ENCODE measurements at regions not wholly inside any gene's neighbourhood (a gene's known extent, or its start where the extent isn't known, plus 50 kb on each side); places are given as distances from the start of the nearest gene placed in this dataset.

DNA sequence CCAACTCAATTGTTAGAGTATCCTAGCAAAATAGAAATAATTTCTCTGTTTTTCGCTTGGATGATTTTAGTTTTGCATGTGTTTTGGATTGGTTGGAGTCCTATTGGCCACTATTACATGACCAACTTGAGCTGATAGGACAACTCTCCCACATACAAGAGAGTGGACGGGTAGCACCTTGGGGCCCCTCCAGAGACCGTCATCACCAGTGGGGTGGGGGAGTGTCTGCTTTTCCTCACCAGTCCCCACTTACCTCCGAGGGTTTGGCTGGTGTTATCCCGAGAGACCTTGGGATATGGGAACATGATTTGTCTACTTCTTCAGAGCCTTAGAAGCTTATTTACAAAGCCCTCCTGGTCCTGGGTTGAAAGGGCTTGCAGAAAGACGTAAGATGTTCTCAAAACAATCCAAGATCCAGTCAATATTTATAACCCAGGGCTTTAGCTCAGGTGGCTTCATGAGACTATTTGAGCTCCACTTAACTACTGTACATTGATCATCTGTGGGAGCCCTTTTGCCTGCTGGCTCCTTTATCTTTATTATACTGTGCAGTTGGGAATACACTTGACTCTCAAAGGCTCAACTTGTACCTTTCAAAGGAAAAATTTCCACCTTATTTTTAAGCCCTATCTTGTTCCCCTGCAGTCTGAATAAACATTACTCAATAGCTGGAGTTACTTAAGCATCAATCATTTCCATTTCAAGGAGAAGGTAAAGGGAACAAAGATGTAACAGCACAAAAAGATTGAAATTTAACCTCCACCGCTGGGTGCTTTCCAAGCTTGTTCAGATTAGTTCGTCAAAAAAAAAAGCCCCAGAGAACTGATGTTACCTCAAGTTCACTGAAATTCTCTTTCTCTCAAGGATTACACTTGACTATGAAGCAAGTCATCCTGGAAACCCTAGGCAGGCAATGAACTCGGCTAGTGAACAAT lies 119.7 kb downstream of the WDR11 start:
- Histone ChIP-seq H3K27me3 (ENCODE audit: insufficient read depth, insufficient read length) (peaks cover 3% of the 10 kb centered on the region), H3K4me3 (ENCODE audit: insufficient read length, low read depth) (no peak overlapping the region), H3K36me3 (ENCODE audit: insufficient read depth, insufficient read length, low read length) (no peaks in the 10 kb centered on the region), H3K4me1 (ENCODE audit: insufficient read depth, insufficient read length) (no peaks in the 10 kb centered on the region), H3K9me3 (ENCODE audit: insufficient read depth, low read length) (peaks cover 13% of the 10 kb centered on the region), H3K9ac (ENCODE audit: insufficient read length, low read depth) (no peak overlapping the region)
- no peak for TF ChIP-seq YY1 (IDR thresholded peaks at IDR 0.05; ENCODE audit: insufficient read depth, insufficient read length)
- TF ChIP-seq SUZ12 (IDR thresholded peaks at IDR 0.05; ENCODE audit: extremely low read depth, insufficient read depth, insufficient read length), result no peak
- TF ChIP-seq ZNF274 (IDR thresholded peaks at IDR 0.05; ENCODE audit: low read depth, low read length), result no peak
- no peak for DNase-seq (ENCODE audit: low read depth, low spot score)

DNA sequence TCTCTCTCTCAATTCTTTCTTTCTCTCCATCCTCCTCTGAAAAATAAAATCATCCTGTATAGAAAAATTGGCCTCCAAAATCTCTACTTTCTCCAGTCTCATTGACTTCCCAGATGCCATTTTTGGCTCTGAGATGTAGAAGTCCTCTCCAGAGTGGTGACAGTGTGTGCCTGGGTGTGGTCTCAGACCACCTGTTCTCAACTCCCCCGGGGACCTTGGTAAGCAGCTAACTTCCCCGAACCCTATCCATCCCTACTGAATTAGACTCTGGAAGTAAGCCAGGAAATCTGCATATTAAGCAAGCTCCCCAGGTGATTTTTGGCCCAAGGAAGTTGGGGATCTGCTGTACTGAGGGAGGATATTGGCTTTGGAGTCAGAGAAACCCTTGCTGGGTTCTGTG lies 120.5 kb downstream of the WDR11 start:
- no peak overlapping the region for H3K4me3 ChIP-seq (ENCODE audit: insufficient read length, low read depth)
- no peak overlapping the region for H3K9ac ChIP-seq (ENCODE audit: insufficient read length, low read depth)
- peaks cover 13% of the 10 kb centered on the region for H3K9me3 ChIP-seq (ENCODE audit: insufficient read depth, low read length)
- peaks cover 11% of the 10 kb centered on the region for H3K27me3 ChIP-seq (ENCODE audit: insufficient read depth, insufficient read length)
- H3K4me1 ChIP-seq (ENCODE audit: insufficient read depth, insufficient read length), result no peaks in the 10 kb centered on the region
- DNase-seq (ENCODE audit: low read depth, low spot score), result no peak
- no peaks in the 10 kb centered on the region for H3K36me3 ChIP-seq (ENCODE audit: insufficient read depth, insufficient read length, low read length)
- no peak for TF ChIP-seq YY1 (IDR thresholded peaks at IDR 0.05; ENCODE audit: insufficient read depth, insufficient read length)
- TF ChIP-seq SUZ12 (IDR thresholded peaks at IDR 0.05; ENCODE audit: extremely low read depth, insufficient read depth, insufficient read length), result no peak
- no peak for TF ChIP-seq ZNF274 (IDR thresholded peaks at IDR 0.05; ENCODE audit: low read depth, low read length)

DNA sequence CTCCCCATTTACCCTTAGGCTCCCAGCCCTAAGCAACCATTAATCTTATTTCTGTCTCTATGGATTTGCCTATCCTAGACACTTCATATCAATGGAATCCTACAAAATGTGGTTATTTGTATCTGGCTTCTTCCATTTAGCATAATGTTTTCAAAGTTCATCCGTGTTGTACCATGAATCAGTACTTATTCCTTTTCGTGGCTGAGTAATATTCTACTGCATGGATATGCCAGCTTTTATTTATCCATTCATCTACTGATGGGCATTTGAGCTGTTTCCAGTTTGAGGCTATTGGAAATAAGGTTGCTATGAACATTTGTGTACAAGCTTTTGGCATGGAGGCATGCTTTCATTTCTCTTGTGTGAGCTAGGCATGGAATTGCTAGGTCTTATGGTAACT lies 121.1 kb downstream of the WDR11 start:
- no peaks in the 10 kb centered on the region for H3K4me1 ChIP-seq (ENCODE audit: insufficient read depth, insufficient read length)
- peaks cover 13% of the 10 kb centered on the region for H3K9me3 ChIP-seq (ENCODE audit: insufficient read depth, low read length)
- H3K36me3 ChIP-seq (ENCODE audit: insufficient read depth, insufficient read length, low read length), result no peaks in the 10 kb centered on the region
- no peak for DNase-seq (ENCODE audit: low read depth, low spot score)
- no peak overlapping the region for H3K4me3 ChIP-seq (ENCODE audit: insufficient read length, low read depth)
- peaks cover 15% of the 10 kb centered on the region for H3K27me3 ChIP-seq (ENCODE audit: insufficient read depth, insufficient read length)
- H3K9ac ChIP-seq (ENCODE audit: insufficient read length, low read depth), result no peak overlapping the region
- TF ChIP-seq ZNF274 (IDR thresholded peaks at IDR 0.05; ENCODE audit: low read depth, low read length), result no peak
- TF ChIP-seq SUZ12 (IDR thresholded peaks at IDR 0.05; ENCODE audit: extremely low read depth, insufficient read depth, insufficient read length), result no peak

DNA sequence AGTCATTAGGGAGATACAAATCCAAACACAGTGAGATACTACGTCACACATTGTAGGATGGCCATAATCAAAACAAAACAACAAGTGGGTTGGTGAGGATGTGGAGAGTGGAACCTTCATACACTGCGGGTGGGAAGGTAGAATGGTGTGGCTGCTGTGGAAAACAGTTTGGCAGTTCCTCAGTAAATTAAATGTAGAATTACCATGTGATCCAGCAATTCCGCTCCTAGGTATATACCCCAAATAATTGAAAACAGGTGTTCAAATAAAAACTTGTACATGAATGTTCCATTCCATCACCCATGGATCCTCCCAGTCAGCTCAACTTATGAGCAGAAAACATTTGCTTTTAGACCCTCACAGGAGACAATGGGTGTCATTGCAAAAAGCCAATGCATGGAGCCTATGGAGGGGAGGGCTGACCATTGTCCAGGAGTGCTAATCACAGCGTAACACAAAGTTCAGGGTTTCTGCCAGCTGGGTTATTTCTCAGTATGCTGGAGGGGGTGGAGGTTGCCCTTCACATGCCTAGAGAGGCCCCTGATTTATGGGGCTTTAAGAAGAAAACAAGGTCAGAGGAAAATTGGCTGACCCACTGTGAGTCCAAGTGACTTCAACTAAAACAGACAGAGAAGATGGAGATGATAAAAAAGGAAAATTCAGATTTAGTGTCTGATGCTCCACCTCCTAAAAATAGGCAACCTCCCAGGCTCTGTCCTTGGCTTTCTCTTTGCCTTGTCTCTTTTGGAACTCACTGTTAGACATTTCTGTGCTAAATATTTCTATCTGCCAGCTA lies 124.1 kb downstream of the WDR11 start:
- Histone ChIP-seq H3K4me1 (ENCODE audit: insufficient read depth, insufficient read length) (peaks cover 1% of the 10 kb centered on the region), H3K27me3 (ENCODE audit: insufficient read depth, insufficient read length) (peaks cover 43% of the 10 kb centered on the region), H3K9me3 (ENCODE audit: insufficient read depth, low read length) (peaks cover 13% of the 10 kb centered on the region), H3K9ac (ENCODE audit: insufficient read length, low read depth) (no peak overlapping the region), H3K4me3 (ENCODE audit: insufficient read length, low read depth) (no peak overlapping the region), H3K36me3 (ENCODE audit: insufficient read depth, insufficient read length, low read length) (no peaks in the 10 kb centered on the region)
- DNase-seq (ENCODE audit: low read depth, low spot score), result no peak
- TF ChIP-seq SUZ12 (IDR thresholded peaks at IDR 0.05; ENCODE audit: extremely low read depth, insufficient read depth, insufficient read length) (no peak), YY1 (IDR thresholded peaks at IDR 0.05; ENCODE audit: insufficient read depth, insufficient read length) (no peak), ZNF274 (IDR thresholded peaks at IDR 0.05; ENCODE audit: low read depth, low read length) (no peak)

DNA sequence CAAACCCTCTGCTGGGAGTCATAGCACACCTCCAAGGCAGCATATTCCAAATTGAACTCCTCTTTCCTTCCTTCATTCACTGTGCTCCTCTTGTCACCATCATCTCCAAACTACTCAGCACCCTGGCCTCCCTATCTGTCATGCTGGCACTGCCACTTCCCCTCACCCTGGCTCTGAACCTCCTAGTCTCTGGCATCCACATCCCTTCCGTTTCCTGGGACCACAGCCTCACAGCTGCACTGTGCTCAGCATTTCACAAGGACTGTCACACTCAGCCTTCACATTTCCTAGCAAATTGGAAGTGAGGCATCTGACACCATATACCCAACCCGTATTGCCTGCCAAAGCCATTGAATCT lies 124.7 kb downstream of the WDR11 start:
- no peak for TF ChIP-seq SUZ12 (IDR thresholded peaks at IDR 0.05; ENCODE audit: extremely low read depth, insufficient read depth, insufficient read length)
- no peak for TF ChIP-seq YY1 (IDR thresholded peaks at IDR 0.05; ENCODE audit: insufficient read depth, insufficient read length)
- no peak for TF ChIP-seq ZNF274 (IDR thresholded peaks at IDR 0.05; ENCODE audit: low read depth, low read length)
- H3K9me3 ChIP-seq (ENCODE audit: insufficient read depth, low read length), result peaks cover 13% of the 10 kb centered on the region
- H3K27me3 ChIP-seq (ENCODE audit: insufficient read depth, insufficient read length), result peaks cover 47% of the 10 kb centered on the region
- H3K4me1 ChIP-seq (ENCODE audit: insufficient read depth, insufficient read length), result peaks cover 2% of the 10 kb centered on the region
- no peak overlapping the region for H3K9ac ChIP-seq (ENCODE audit: insufficient read length, low read depth)
- no peak for DNase-seq (ENCODE audit: low read depth, low spot score)
- no peaks in the 10 kb centered on the region for H3K36me3 ChIP-seq (ENCODE audit: insufficient read depth, insufficient read length, low read length)
- no peak overlapping the region for H3K4me3 ChIP-seq (ENCODE audit: insufficient read length, low read depth)

- H3K36me3 ChIP-seq (ENCODE audit: insufficient read depth, insufficient read length, low read length), result no peaks in the 10 kb centered on the region
- no peak for TF ChIP-seq SUZ12 (IDR thresholded peaks at IDR 0.05; ENCODE audit: extremely low read depth, insufficient read depth, insufficient read length)
- TF ChIP-seq YY1 (IDR thresholded peaks at IDR 0.05; ENCODE audit: insufficient read depth, insufficient read length), result no peak
- TF ChIP-seq ZNF274 (IDR thresholded peaks at IDR 0.05; ENCODE audit: low read depth, low read length), result no peak
- no peak overlapping the region for H3K4me3 ChIP-seq (ENCODE audit: insufficient read length, low read depth)
- peaks cover 13% of the 10 kb centered on the region for H3K9me3 ChIP-seq (ENCODE audit: insufficient read depth, low read length)
- peaks cover 4% of the 10 kb centered on the region for H3K4me1 ChIP-seq (ENCODE audit: insufficient read depth, insufficient read length)
- H3K9ac ChIP-seq (ENCODE audit: insufficient read length, low read depth), result no peak overlapping the region
- DNase-seq (ENCODE audit: low read depth, low spot score), result no peak
- peaks cover 47% of the 10 kb centered on the region for H3K27me3 ChIP-seq (ENCODE audit: insufficient read depth, insufficient read length)
These were observed 126.7 kb downstream of the WDR11 start for GRCh38 chr10:120977897-120978296.
